ENCODE measurements at regions not wholly inside any gene's neighbourhood (a gene's known extent, or its start where the extent isn't known, plus 50 kb on each side); places are given as distances from the start of the nearest gene placed in this dataset. TPM values are rescaled to one million over a fixed set of nuclear protein-coding genes. Genes with fewer than 3 reads are reported as not detected.
"Not testable (repeated sequence)": the region's sequence is repeated elsewhere in the genome, so short reads cannot be mapped to it uniquely, and the experiment has no call there.

DNA sequence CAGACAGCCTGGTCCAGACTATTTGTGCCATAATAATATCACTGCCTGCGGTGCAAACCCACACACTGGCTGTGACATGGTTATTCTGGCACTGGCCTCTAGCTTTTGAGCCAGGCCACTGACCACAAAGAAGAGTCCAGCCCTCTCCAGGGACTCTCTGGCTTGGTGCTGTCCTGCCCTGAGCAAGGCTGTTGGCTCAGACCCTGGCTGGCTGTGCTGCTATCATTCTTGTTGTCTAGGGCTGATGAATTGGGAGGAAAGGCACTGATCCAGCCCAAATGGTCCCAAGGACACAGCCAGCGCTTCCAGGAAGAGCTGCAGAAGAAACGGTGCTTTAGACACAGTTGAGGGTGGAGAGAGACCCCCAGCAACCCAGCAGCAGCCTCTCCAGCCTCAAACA lies 80.8 kb downstream of the TMEM130 start:
- Histone ChIP-seq H3K4me3 (ENCODE audit: low read length in 2 of 2) (no peak overlapping the region), H3K9ac (ENCODE audit: low read depth, low read length, poor library complexity) (no peak overlapping the region)
- no CpG with 5 or more reads among the region's 3 CpGs for WGBS, 2 donors (ENCODE audit: extremely low coverage in 2 of 2, insufficient read length in 2 of 2, insufficient replicate concordance in 1 of 2)

DNA sequence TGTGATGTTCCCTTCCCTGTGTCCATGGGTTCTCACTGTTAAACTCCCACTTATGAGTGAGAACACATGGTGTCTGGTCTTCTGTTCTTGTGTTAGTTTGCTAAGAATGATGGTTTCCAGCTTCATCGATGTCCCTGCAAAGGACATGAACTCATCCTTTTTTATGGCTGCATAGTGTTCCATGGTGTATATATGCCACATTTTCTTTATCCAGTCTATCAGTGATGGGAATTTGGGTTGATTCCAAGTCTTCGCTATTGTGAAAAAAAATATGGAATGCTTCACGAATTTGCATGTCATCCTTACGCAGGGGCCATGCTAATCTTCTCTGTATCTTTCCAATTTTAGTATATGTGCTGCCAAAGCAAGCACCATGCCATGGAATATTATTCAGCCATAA lies 75.4 kb downstream of the TMEM130 start:
- not testable (repeated sequence) for H4K91ac ChIP-seq (ENCODE audit: low read depth, low read length, poor library complexity); H3K9me3 ChIP-seq (replicated peaks in 1 of 2; ENCODE audit: control insufficient read depth in 2 of 2, insufficient read depth in 1 of 2, low read depth in 1 of 2, low read length in 2 of 2); H3K27ac ChIP-seq (replicated peaks; ENCODE audit: low read length); H3K4ac ChIP-seq (ENCODE audit: low read length); H3K14ac ChIP-seq (ENCODE audit: low read length); H2BK5ac ChIP-seq (ENCODE audit: low read length); H2BK12ac ChIP-seq (ENCODE audit: low read length); H2BK15ac ChIP-seq (ENCODE audit: low read length); H2BK120ac ChIP-seq (ENCODE audit: low read depth, low read length); H4K8ac ChIP-seq (ENCODE audit: low read depth, low read length); H3K4me3 ChIP-seq (ENCODE audit: low read length in 2 of 2); H3K27me3 ChIP-seq (ENCODE audit: control insufficient read depth in 3 of 3, insufficient read depth in 3 of 3, low read depth in 1 of 3, low read length in 3 of 3); H3K4me2 ChIP-seq (ENCODE audit: insufficient read depth, low read length, poor library complexity, severe bottlenecking); H3K18ac ChIP-seq (ENCODE audit: low read length); H2AFZ ChIP-seq (ENCODE audit: low read length); H3K79me1 ChIP-seq (ENCODE audit: low read depth, low read length); H3K36me3 ChIP-seq (replicated peaks in 1 of 2; ENCODE audit: control insufficient read depth in 2 of 2, insufficient read depth in 2 of 2, low read length in 2 of 2); H3K23ac ChIP-seq (ENCODE audit: low read depth, low read length, poor library complexity); H2AK5ac ChIP-seq (ENCODE audit: low read depth, low read length); DNase-seq (ENCODE audit: low spot score); H3K4me1 ChIP-seq (ENCODE audit: control insufficient read depth in 2 of 2, insufficient read depth in 1 of 2, low read depth in 1 of 2, low read length in 2 of 2); H3K9ac ChIP-seq (ENCODE audit: low read depth, low read length, poor library complexity)
- WGBS, 2 donors (ENCODE audit: extremely low coverage in 2 of 2, insufficient read length in 2 of 2, insufficient replicate concordance in 1 of 2), result no CpG with 5 or more reads among the region's 4 CpGs

More for the DNA sequence above, 80.8 kb downstream of the TMEM130 start:
- Histone ChIP-seq H3K9me3 (replicated peaks in 1 of 2; ENCODE audit: control insufficient read depth in 2 of 2, insufficient read depth in 1 of 2, low read depth in 1 of 2, low read length in 2 of 2) (no peaks in the 10 kb centered on the region), H2BK15ac (ENCODE audit: low read length) (no peak overlapping the region), H2AFZ (ENCODE audit: low read length) (no peak overlapping the region), H3K23ac (ENCODE audit: low read depth, low read length, poor library complexity) (no peak overlapping the region), H2BK5ac (ENCODE audit: low read length) (no peak overlapping the region), H3K4ac (ENCODE audit: low read length) (no peak overlapping the region), H3K4me1 (ENCODE audit: control insufficient read depth in 2 of 2, insufficient read depth in 1 of 2, low read depth in 1 of 2, low read length in 2 of 2) (peaks cover 0 to 2% of the 10 kb centered on the region in 2 donors), H3K4me2 (ENCODE audit: insufficient read depth, low read length, poor library complexity, severe bottlenecking) (no peak overlapping the region), H3K18ac (ENCODE audit: low read length) (no peak overlapping the region), H3K79me1 (ENCODE audit: low read depth, low read length) (no peaks in the 10 kb centered on the region), H3K27me3 (ENCODE audit: control insufficient read depth in 3 of 3, insufficient read depth in 3 of 3, low read depth in 1 of 3, low read length in 3 of 3) (no peaks in the 10 kb centered on the region), H3K27ac (replicated peaks; ENCODE audit: low read length) (no peak overlapping the region), H3K36me3 (replicated peaks in 1 of 2; ENCODE audit: control insufficient read depth in 2 of 2, insufficient read depth in 2 of 2, low read length in 2 of 2) (no peaks in the 10 kb centered on the region), H4K91ac (ENCODE audit: low read depth, low read length, poor library complexity) (no peak overlapping the region), H4K8ac (ENCODE audit: low read depth, low read length) (no peak overlapping the region), H2AK5ac (ENCODE audit: low read depth, low read length) (peak overlapping the region; percentile 32), H3K14ac (ENCODE audit: low read length) (no peak overlapping the region), H2BK120ac (ENCODE audit: low read depth, low read length) (no peak overlapping the region), H2BK12ac (ENCODE audit: low read length) (no peak overlapping the region)
- no peak for DNase-seq (ENCODE audit: low spot score)

DNA sequence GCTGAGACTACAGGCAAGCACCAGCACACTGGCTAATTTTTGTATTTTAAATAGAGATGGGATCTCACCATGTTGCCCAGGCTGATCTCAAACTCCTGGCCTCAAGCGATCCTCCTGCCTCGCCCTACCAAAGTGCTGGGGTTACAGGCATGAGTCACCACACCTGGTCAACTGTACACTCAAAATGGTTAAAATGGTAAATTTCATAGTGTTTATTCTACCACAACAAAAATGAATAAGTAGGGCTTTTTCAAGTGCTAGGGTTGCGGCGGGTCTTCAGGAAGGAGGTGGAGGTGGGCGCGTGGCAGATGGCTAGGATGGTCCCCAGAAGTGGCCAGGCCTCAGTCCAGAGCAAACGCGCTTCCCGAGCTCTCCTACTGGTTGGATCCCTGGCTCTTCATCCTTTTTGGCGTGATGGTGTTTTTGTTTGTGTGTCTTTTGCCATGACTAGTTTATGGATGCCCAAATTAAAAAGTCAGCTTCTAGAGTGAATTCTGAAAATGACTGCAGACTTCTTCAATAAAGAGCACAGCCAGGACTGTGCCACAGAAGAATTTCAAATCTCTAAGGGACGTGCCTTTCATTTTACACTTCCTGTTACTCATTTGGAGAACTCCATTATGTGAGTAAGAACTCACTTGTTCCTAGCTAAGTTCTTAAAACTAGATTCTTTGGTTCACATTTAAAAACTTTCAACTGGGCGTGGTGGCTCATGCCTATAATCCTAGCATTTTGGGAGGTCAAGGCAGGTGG lies 73.9 kb downstream of the TMEM130 start:
- H2AK5ac ChIP-seq (ENCODE audit: low read depth, low read length), result no peak overlapping the region
- no peak overlapping the region for H2BK15ac ChIP-seq (ENCODE audit: low read length)
- H4K8ac ChIP-seq (ENCODE audit: low read depth, low read length), result no peak overlapping the region
- H2AFZ ChIP-seq (ENCODE audit: low read length), result no peak overlapping the region
- peaks cover 0 to under 1% of the 10 kb centered on the region in 2 donors for H3K9me3 ChIP-seq (replicated peaks in 1 of 2; ENCODE audit: control insufficient read depth in 2 of 2, insufficient read depth in 1 of 2, low read depth in 1 of 2, low read length in 2 of 2)
- H3K14ac ChIP-seq (ENCODE audit: low read length), result no peak overlapping the region
- H3K18ac ChIP-seq (ENCODE audit: low read length), result no peak overlapping the region
- H2BK12ac ChIP-seq (ENCODE audit: low read length), result no peak overlapping the region
- H3K27me3 ChIP-seq (ENCODE audit: control insufficient read depth in 3 of 3, insufficient read depth in 3 of 3, low read depth in 1 of 3, low read length in 3 of 3), result no peaks in the 10 kb centered on the region
- H3K36me3 ChIP-seq (replicated peaks in 1 of 2; ENCODE audit: control insufficient read depth in 2 of 2, insufficient read depth in 2 of 2, low read length in 2 of 2), result no peaks in the 10 kb centered on the region
- H4K91ac ChIP-seq (ENCODE audit: low read depth, low read length, poor library complexity), result no peak overlapping the region
- no peak overlapping the region for H3K27ac ChIP-seq (replicated peaks; ENCODE audit: low read length)
- H3K79me1 ChIP-seq (ENCODE audit: low read depth, low read length), result no peaks in the 10 kb centered on the region
- no peak overlapping the region for H3K4me2 ChIP-seq (ENCODE audit: insufficient read depth, low read length, poor library complexity, severe bottlenecking)
- H3K4me1 ChIP-seq (ENCODE audit: control insufficient read depth in 2 of 2, insufficient read depth in 1 of 2, low read depth in 1 of 2, low read length in 2 of 2), result no peaks in the 10 kb centered on the region
- H3K4ac ChIP-seq (ENCODE audit: low read length), result no peak overlapping the region
- H2BK5ac ChIP-seq (ENCODE audit: low read length), result no peak overlapping the region
- H3K4me3 ChIP-seq (ENCODE audit: low read length in 2 of 2), result no peak overlapping the region
- DNase-seq (ENCODE audit: low spot score), result no peak
- no peak overlapping the region for H2BK120ac ChIP-seq (ENCODE audit: low read depth, low read length)
- H3K9ac ChIP-seq (ENCODE audit: low read depth, low read length, poor library complexity), result no peak overlapping the region
- no CpG with 5 or more reads among the region's 12 CpGs for WGBS, 2 donors (ENCODE audit: extremely low coverage in 2 of 2, insufficient read length in 2 of 2, insufficient replicate concordance in 1 of 2)
- H3K23ac ChIP-seq (ENCODE audit: low read depth, low read length, poor library complexity), result no peak overlapping the region

Small RNAs in the stretch of these regions (small RNA-seq; reads per million reads assigned to genes)
- gene RNU6-393P (ENCODE audit: insufficient read depth), result not detected
